ENCODE measurements at regions not wholly inside any gene's neighbourhood (a gene's known extent, or its start where the extent isn't known, plus 50 kb on each side); places are given as distances from the start of the nearest gene placed in this dataset.

- TF ChIP-seq EZH2 (IDR thresholded peaks at IDR 0.05; ENCODE audit: borderline replicate concordance) = no peak
- TF ChIP-seq EZH2phosphoT487 (IDR thresholded peaks at IDR 0.05; ENCODE audit: low read depth, severe bottlenecking, unreplicated experiment) = no peak
- TF ChIP-seq CTCF (IDR thresholded peaks at IDR 0.05; ENCODE audit: poor library complexity) = no peak
These were observed 80.9 kb upstream of the POT1 start for GRCh38 chr7:125010540-125010939.

Measured in hepatocyte (in vitro differentiated cells).